HEK293 (cell line): ENCODE measurements at regions not wholly inside any gene's neighbourhood (a gene's known extent, or its start where the extent isn't known, plus 50 kb on each side); places are given as distances from the start of the nearest gene placed in this dataset.

Experiments
- CTCF ChIA-PET: fragments of 350-600 bp; formaldehyde crosslinking; extraction: SDS; loops from one replicate; lab custom pipeline; 2021; ENCODE audit warnings: antibody characterized with exemption; lab: Yijun Ruan, JAX
- POLR2A ChIA-PET: fragments of 300-600 bp; formaldehyde crosslinking; extraction: SDS; loops from one replicate; lab custom pipeline; 2020; ENCODE audit warnings: antibody characterized with exemption, inconsistent platforms; lab: Yijun Ruan, JAX
- H3K27ac ChIP-seq: fragments of 200-500 bp; sonication (Bioruptor generic); 2 replicates; pipeline ENCODE4 v1.5.1; 2014; ENCODE audit warnings: low read depth, low read length, control low read depth, inconsistent platforms; ENCODE audit errors: extremely low read depth
- H3K36me3 ChIP-seq, 2 experiments: fragments of 200-500 bp in 1 of 2; sonication (Bioruptor generic) in 1 of 2; 1 replicate in 1 of 2; 2 replicates in 1 of 2; pipeline ENCODE4 v1.5.1; 2014 to 2017; ENCODE audit warnings: inconsistent platforms in 2 of 2, low read length in 2 of 2; ENCODE audit not compliant: control insufficient read depth in 2 of 2, insufficient read depth in 1 of 2
- H3K4me1 ChIP-seq: fragments of 200-500 bp; sonication (Bioruptor generic); 2 replicates; pipeline ENCODE4 v1.5.1; 2014; ENCODE audit warnings: mild to moderate bottlenecking, low read length, inconsistent platforms; ENCODE audit not compliant: control insufficient read depth, insufficient read depth
- H3K4me3 ChIP-seq: 2 replicates; pipeline ENCODE4 v1.5.1; 2011; ENCODE audit warnings: low read depth, mild to moderate bottlenecking, control low read depth, low read length, moderate library complexity
- H3K9me3 ChIP-seq: fragments of 200-500 bp; sonication (Bioruptor generic); 2 replicates; pipeline ENCODE4 v1.5.1; 2014; ENCODE audit warnings: low read depth, low read length, inconsistent platforms; ENCODE audit not compliant: control insufficient read depth, insufficient read depth
- EGR2 ChIP-seq: fragments of 450-650 bp; formaldehyde crosslinking; IDR thresholded peaks from 2 replicates; pipeline ENCODE4 v1.5.1; 2016; ENCODE audit warnings: low read depth, missing biosample characterization, missing genetic modification characterization
- ELK4 ChIP-seq: IDR thresholded peaks from 2 replicates; pipeline ENCODE4 v1.6.1; 2011; ENCODE audit warnings: mild to moderate bottlenecking, low read depth, low read length, borderline replicate concordance
- MYNN ChIP-seq: fragments of 450-650 bp; formaldehyde crosslinking; IDR thresholded peaks from 2 replicates; pipeline ENCODE4 v1.5.1; 2016; ENCODE audit warnings: missing biosample characterization, missing genetic modification characterization, borderline replicate concordance
- OSR2 ChIP-seq: fragments of 450-650 bp; formaldehyde crosslinking; IDR thresholded peaks from 2 replicates; pipeline ENCODE4 v1.5.1; 2016; ENCODE audit warnings: missing biosample characterization, missing genetic modification characterization
- PRDM6 ChIP-seq: fragments of 450-650 bp; formaldehyde crosslinking; IDR thresholded peaks from 2 replicates; pipeline ENCODE4 v1.5.1; 2017; ENCODE audit warnings: missing biosample characterization, missing genetic modification characterization
- SCRT1 ChIP-seq: fragments of 450-650 bp; formaldehyde crosslinking; IDR thresholded peaks from 2 replicates; pipeline ENCODE4 v1.5.1; 2016; ENCODE audit warnings: missing biosample characterization, missing genetic modification characterization, borderline replicate concordance
- SCRT2 ChIP-seq: fragments of 450-650 bp; formaldehyde crosslinking; IDR thresholded peaks from 2 replicates; pipeline ENCODE4 v1.5.1; 2016; ENCODE audit warnings: missing biosample characterization, missing genetic modification characterization
- SETDB1 ChIP-seq: IDR thresholded peaks from one replicate; pipeline ENCODE4 v1.6.1; 2017; ENCODE audit warnings: mild to moderate bottlenecking, low read length, moderate library complexity, mixed read lengths; ENCODE audit not compliant: insufficient read length
- TCF7L2 ChIP-seq: IDR thresholded peaks from 2 replicates; pipeline ENCODE4 v1.6.1; 2011; ENCODE audit warnings: low read depth, mild to moderate bottlenecking, inconsistent platforms, low read length, moderate library complexity, borderline replicate concordance
- ZBTB8A ChIP-seq: fragments of 450-650 bp; formaldehyde crosslinking; IDR thresholded peaks from 2 replicates; pipeline ENCODE4 v1.5.1; 2016; ENCODE audit warnings: missing biosample characterization, missing genetic modification characterization
- ZEB2 ChIP-seq: fragments of 450-650 bp; formaldehyde crosslinking; IDR thresholded peaks from 2 replicates; pipeline ENCODE4 v1.5.1; 2016; ENCODE audit warnings: missing biosample characterization, missing genetic modification characterization
- ZIC2 ChIP-seq: fragments of 450-650 bp; formaldehyde crosslinking; IDR thresholded peaks from 2 replicates; pipeline ENCODE4 v1.5.1; 2016; ENCODE audit warnings: missing biosample characterization, missing genetic modification characterization
- ZNF10 ChIP-seq: fragments of 450-650 bp; formaldehyde crosslinking; IDR thresholded peaks from 2 replicates; pipeline ENCODE4 v1.5.1; 2017; ENCODE audit warnings: missing biosample characterization, missing genetic modification characterization
- ZNF114 ChIP-seq: fragments of 450-650 bp; formaldehyde crosslinking; IDR thresholded peaks from 2 replicates; pipeline ENCODE4 v1.5.0; 2017; ENCODE audit warnings: missing biosample characterization, missing genetic modification characterization
- ZNF16 ChIP-seq: fragments of 450-650 bp; formaldehyde crosslinking; IDR thresholded peaks from 2 replicates; pipeline ENCODE4 v1.5.1; 2016; ENCODE audit warnings: low read depth, missing biosample characterization, missing genetic modification characterization
- ZNF433 ChIP-seq: fragments of 450-650 bp; formaldehyde crosslinking; IDR thresholded peaks from 2 replicates; pipeline ENCODE4 v1.5.1; 2016; ENCODE audit warnings: missing biosample characterization, missing genetic modification characterization, low read depth
- ZNF473 ChIP-seq: fragments of 450-650 bp; formaldehyde crosslinking; IDR thresholded peaks from 2 replicates; pipeline ENCODE4 v1.5.1; 2017; ENCODE audit warnings: missing biosample characterization, missing genetic modification characterization
- ZNF621 ChIP-seq: fragments of 450-650 bp; formaldehyde crosslinking; IDR thresholded peaks from 2 replicates; pipeline ENCODE4 v1.5.1; 2017; ENCODE audit warnings: missing biosample characterization, missing genetic modification characterization
- ZNF639 ChIP-seq: fragments of 450-650 bp; formaldehyde crosslinking; IDR thresholded peaks from 2 replicates; pipeline ENCODE4 v1.5.1; 2016; ENCODE audit warnings: missing biosample characterization, missing genetic modification characterization
- ZNF645 ChIP-seq: fragments of 450-650 bp; formaldehyde crosslinking; IDR thresholded peaks from 2 replicates; pipeline ENCODE4; 2016; ENCODE audit warnings: missing biosample characterization, missing genetic modification characterization
- ZNF664 ChIP-seq: fragments of 450-650 bp; formaldehyde crosslinking; IDR thresholded peaks from 2 replicates; pipeline ENCODE4 v1.5.1; 2016; ENCODE audit warnings: missing biosample characterization, missing genetic modification characterization
- ZNF747 ChIP-seq: fragments of 450-650 bp; formaldehyde crosslinking; IDR thresholded peaks from 2 replicates; pipeline ENCODE4 v1.5.1; 2016; ENCODE audit warnings: missing biosample characterization, missing genetic modification characterization
- ZNF776 ChIP-seq: fragments of 450-650 bp; formaldehyde crosslinking; IDR thresholded peaks from 2 replicates; pipeline ENCODE4 v1.5.0; 2017; ENCODE audit warnings: missing biosample characterization, missing genetic modification characterization, borderline replicate concordance
- TF ChIP-seq, protein P1 (sequence below): fragments of 450-650 bp; formaldehyde crosslinking; IDR thresholded peaks from 2 replicates; pipeline ENCODE4 v1.5.1; 2017; ENCODE audit warnings: missing biosample characterization, missing genetic modification characterization
- TF ChIP-seq, protein P2 (sequence below): fragments of 450-650 bp; formaldehyde crosslinking; IDR thresholded peaks from 2 replicates; pipeline ENCODE4 v1.5.1; 2016; ENCODE audit warnings: missing biosample characterization, missing genetic modification characterization
- TF ChIP-seq, protein P3 (sequence below): fragments of 450-650 bp; formaldehyde crosslinking; IDR thresholded peaks from 2 replicates; pipeline ENCODE4 v1.5.1; 2016; ENCODE audit warnings: missing biosample characterization, missing genetic modification characterization

DNA sequence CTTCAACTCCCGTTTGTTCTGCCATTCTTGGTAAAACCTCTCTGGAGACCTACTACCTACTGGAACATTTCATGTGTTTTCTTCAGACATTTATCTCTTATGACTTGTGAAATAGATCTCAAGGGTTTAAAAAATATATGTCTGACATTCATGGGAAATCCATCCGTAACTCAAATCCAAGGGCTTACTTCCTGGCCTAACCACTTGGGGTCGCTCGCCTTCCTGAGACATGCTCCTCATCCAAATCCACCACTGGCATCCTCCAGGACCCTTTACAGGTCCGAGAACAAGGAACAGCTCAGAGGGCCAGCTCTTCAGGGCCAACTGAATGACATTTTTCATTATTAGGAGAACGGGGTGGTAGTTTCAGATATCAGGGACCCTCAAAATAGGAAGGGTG is 235.1 kb upstream of the TUT7 start (continued):
- TF ChIP-seq, protein P1, sequence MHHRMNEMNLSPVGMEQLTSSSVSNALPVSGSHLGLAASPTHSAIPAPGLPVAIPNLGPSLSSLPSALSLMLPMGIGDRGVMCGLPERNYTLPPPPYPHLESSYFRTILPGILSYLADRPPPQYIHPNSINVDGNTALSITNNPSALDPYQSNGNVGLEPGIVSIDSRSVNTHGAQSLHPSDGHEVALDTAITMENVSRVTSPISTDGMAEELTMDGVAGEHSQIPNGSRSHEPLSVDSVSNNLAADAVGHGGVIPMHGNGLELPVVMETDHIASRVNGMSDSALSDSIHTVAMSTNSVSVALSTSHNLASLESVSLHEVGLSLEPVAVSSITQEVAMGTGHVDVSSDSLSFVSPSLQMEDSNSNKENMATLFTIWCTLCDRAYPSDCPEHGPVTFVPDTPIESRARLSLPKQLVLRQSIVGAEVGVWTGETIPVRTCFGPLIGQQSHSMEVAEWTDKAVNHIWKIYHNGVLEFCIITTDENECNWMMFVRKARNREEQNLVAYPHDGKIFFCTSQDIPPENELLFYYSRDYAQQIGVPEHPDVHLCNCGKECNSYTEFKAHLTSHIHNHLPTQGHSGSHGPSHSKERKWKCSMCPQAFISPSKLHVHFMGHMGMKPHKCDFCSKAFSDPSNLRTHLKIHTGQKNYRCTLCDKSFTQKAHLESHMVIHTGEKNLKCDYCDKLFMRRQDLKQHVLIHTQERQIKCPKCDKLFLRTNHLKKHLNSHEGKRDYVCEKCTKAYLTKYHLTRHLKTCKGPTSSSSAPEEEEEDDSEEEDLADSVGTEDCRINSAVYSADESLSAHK (tag by site-specific recombination) = no peak
- no peak for TF ChIP-seq ZNF645
- TF ChIP-seq SCRT2 (tag by site-specific recombination) = no peak
- TF ChIP-seq ZNF433 (tag by site-specific recombination) = no peak
- no peak for TF ChIP-seq EGR2 (tag by site-specific recombination)
- TF ChIP-seq, protein P2, sequence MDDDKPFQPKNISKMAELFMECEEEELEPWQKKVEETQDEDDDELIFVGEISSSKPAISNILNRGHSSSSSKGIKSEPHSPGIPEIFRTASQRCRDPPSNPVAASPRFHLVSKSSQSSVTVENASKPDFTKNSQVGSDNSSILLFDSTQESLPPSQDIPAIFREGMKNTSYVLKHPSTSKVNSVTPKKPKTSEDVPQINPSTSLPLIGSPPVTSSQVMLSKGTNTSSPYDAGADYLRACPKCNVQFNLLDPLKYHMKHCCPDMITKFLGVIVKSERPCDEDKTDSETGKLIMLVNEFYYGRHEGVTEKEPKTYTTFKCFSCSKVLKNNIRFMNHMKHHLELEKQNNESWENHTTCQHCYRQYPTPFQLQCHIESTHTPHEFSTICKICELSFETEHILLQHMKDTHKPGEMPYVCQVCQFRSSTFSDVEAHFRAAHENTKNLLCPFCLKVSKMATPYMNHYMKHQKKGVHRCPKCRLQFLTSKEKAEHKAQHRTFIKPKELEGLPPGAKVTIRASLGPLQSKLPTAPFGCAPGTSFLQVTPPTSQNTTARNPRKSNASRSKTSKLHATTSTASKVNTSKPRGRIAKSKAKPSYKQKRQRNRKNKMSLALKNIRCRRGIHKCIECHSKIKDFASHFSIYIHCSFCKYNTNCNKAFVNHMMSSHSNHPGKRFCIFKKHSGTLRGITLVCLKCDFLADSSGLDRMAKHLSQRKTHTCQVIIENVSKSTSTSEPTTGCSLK = no peak
- TF ChIP-seq ZNF16 (tag by site-specific recombination) = no peak
- TF ChIP-seq ZNF473 (tag by site-specific recombination) = no peak
- no peak for TF ChIP-seq ZNF747 (tag by site-specific recombination)
- TF ChIP-seq MYNN = no peak
- TF ChIP-seq ZNF776 (tag by site-specific recombination) = no peak
- TF ChIP-seq ZBTB8A (tag by site-specific recombination) = no peak
- no peak for TF ChIP-seq ZNF639 (tag by site-specific recombination)

GRCh38 chr9:86586144-86586494 is 231.9 kb upstream of the TUT7 start:
- POLR2A ChIA-PET = interaction anchor here (0.6 to 0.8 kb wide), 4 partner anchors 15 to 384 kb away, joined by 5 to 7 read pairs (median 6); partner anchors contain the start of gene GAS1
- CTCF ChIA-PET = interaction anchor here (0.6 to 1.0 kb wide), 5 partner anchors 9 to 151 kb away, joined by 3 to 4 read pairs (median 3); no protein-coding TSS in a partner anchor
- H3K4me3 ChIP-seq = no peak overlapping the region
- peak; percentile 21 for TF ChIP-seq SETDB1
- peak; percentile 99 for TF ChIP-seq ZNF664 (tag by site-specific recombination)
- TF ChIP-seq PRDM6 (tag by site-specific recombination) = peak; percentile 4; the same call in 1 of the 2 replicates
- no peak for TF ChIP-seq ZNF114 (tag by site-specific recombination)
- TF ChIP-seq ZNF621 (tag by site-specific recombination) = no peak
- TF ChIP-seq OSR2 (tag by site-specific recombination) = peak; percentile 66
- 0 out of 2 replicates have a peak, but pooled peaks have one; percentile 5 for TF ChIP-seq SCRT1 (tag by site-specific recombination)
- TF ChIP-seq ZNF10 (tag by site-specific recombination) = 0 out of 2 replicates have a peak, but pooled peaks have one; percentile 4
- TF ChIP-seq TCF7L2 = 0 out of 2 replicates have a peak, but pooled peaks have one; percentile 16
- TF ChIP-seq ZIC2 (tag by site-specific recombination) = no peak
- TF ChIP-seq ELK4 = no peak
- TF ChIP-seq, protein P3, sequence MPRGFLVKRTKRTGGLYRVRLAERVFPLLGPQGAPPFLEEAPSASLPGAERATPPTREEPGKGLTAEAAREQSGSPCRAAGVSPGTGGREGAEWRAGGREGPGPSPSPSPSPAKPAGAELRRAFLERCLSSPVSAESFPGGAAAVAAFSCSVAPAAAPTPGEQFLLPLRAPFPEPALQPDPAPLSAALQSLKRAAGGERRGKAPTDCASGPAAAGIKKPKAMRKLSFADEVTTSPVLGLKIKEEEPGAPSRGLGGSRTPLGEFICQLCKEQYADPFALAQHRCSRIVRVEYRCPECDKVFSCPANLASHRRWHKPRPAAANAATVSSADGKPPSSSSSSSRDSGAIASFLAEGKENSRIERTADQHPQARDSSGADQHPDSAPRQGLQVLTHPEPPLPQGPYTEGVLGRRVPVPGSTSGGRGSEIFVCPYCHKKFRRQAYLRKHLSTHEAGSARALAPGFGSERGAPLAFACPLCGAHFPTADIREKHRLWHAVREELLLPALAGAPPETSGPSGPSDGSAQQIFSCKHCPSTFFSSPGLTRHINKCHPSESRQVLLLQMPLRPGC = no peak
- TF ChIP-seq ZEB2 (tag by site-specific recombination) = no peak

More at GRCh38 chr9:86586144-86586494, 231.9 kb upstream of the TUT7 start:
- Histone ChIP-seq H3K9me3 (no peaks in the 10 kb centered on the region), H3K36me3 (no peaks in the 10 kb centered on the region), H3K4me1 (peaks cover 11% of the 10 kb centered on the region), H3K27ac (peak overlapping the region; percentile 73)
